Stimulated activated CD8-positive, alpha-beta memory T cell treated with anti-CD3 and anti-CD28 coated beads, Interleukin-4, amount 100 ng/mL, for 48 hours (primary cell): ENCODE measurements at regions not wholly inside any gene's neighbourhood (a gene's known extent, or its start where the extent isn't known, plus 50 kb on each side); places are given as distances from the start of the nearest gene placed in this dataset.

Experiments
- DNase-seq: peaks from one replicate; pipeline ENCODE4 v3.0.0-alpha.2; 2020

- DNase-seq, result no peak
Observed at GRCh38 chr13:82758044-82758443, 1124.2 kb downstream of the SLITRK1 start.

- no peak for DNase-seq
Observed at GRCh38 chr13:82751206-82751605, 1131.1 kb downstream of the SLITRK1 start.

GRCh38 chr13:82749551-82749950 is 1132.7 kb downstream of the SLITRK1 start:
- DNase-seq, result no peak

GRCh38 chr13:82747958-82748357 is 1134.3 kb downstream of the SLITRK1 start:
- no peak for DNase-seq

- no peak for DNase-seq
Observed at GRCh38 chr13:82747291-82747690, 1135.0 kb downstream of the SLITRK1 start.

- DNase-seq, result no peak
Observed at GRCh38 chr13:82740442-82740841, 1141.8 kb downstream of the SLITRK1 start.

- no peak for DNase-seq
Observed at GRCh38 chr13:82739881-82740280, 1142.4 kb downstream of the SLITRK1 start.

- DNase-seq, result no peak
Observed at GRCh38 chr13:82729401-82729800, 1152.9 kb downstream of the SLITRK1 start.

GRCh38 chr13:82720986-82721385 is 1161.3 kb downstream of the SLITRK1 start:
- DNase-seq, result no peak

GRCh38 chr13:82719987-82720386 is 1162.3 kb downstream of the SLITRK1 start:
- no peak for DNase-seq

GRCh38 chr13:82717249-82717648 is 1165.0 kb downstream of the SLITRK1 start:
- DNase-seq, result no peak

- no peak for DNase-seq
Observed at GRCh38 chr13:82713687-82714405, 1168.4 kb downstream of the SLITRK1 start.

- no peak for DNase-seq
Observed at GRCh38 chr13:82702513-82702912, 1179.8 kb downstream of the SLITRK1 start.

GRCh38 chr13:82701020-82701419 is 1181.3 kb downstream of the SLITRK1 start:
- no peak for DNase-seq

GRCh38 chr13:82698941-82699340 is 1183.3 kb downstream of the SLITRK1 start:
- no peak for DNase-seq

GRCh38 chr13:82698383-82698782 is 1183.9 kb downstream of the SLITRK1 start:
- no peak for DNase-seq

- DNase-seq, result no peak
Observed at GRCh38 chr13:82693607-82694006, 1188.7 kb downstream of the SLITRK1 start.

GRCh38 chr13:82688400-82688994 is 1193.8 kb downstream of the SLITRK1 start:
- DNase-seq, result no peak

- no peak for DNase-seq
Observed at GRCh38 chr13:82687884-82688283, 1194.4 kb downstream of the SLITRK1 start.

- no peak for DNase-seq
Observed at GRCh38 chr13:82681535-82681934, 1200.7 kb downstream of the SLITRK1 start.

GRCh38 chr13:82678052-82678451 is 1204.2 kb downstream of the SLITRK1 start:
- DNase-seq, result no peak

GRCh38 chr13:82675024-82675423 is 1207.2 kb downstream of the SLITRK1 start:
- no peak for DNase-seq

- DNase-seq, result no peak
Observed at GRCh38 chr13:82674546-82674945, 1207.7 kb downstream of the SLITRK1 start.

GRCh38 chr13:82672248-82672647 is 1210.0 kb downstream of the SLITRK1 start:
- DNase-seq, result no peak

GRCh38 chr13:82664183-82664582 is 1218.1 kb downstream of the SLITRK1 start:
- no peak for DNase-seq
